ENCODE measurements at regions not wholly inside any gene's neighbourhood (a gene's known extent, or its start where the extent isn't known, plus 50 kb on each side); places are given as distances from the start of the nearest gene placed in this dataset.
"Not testable (repeated sequence)": the region's sequence is repeated elsewhere in the genome, so short reads cannot be mapped to it uniquely, and the experiment has no call there.

DNA sequence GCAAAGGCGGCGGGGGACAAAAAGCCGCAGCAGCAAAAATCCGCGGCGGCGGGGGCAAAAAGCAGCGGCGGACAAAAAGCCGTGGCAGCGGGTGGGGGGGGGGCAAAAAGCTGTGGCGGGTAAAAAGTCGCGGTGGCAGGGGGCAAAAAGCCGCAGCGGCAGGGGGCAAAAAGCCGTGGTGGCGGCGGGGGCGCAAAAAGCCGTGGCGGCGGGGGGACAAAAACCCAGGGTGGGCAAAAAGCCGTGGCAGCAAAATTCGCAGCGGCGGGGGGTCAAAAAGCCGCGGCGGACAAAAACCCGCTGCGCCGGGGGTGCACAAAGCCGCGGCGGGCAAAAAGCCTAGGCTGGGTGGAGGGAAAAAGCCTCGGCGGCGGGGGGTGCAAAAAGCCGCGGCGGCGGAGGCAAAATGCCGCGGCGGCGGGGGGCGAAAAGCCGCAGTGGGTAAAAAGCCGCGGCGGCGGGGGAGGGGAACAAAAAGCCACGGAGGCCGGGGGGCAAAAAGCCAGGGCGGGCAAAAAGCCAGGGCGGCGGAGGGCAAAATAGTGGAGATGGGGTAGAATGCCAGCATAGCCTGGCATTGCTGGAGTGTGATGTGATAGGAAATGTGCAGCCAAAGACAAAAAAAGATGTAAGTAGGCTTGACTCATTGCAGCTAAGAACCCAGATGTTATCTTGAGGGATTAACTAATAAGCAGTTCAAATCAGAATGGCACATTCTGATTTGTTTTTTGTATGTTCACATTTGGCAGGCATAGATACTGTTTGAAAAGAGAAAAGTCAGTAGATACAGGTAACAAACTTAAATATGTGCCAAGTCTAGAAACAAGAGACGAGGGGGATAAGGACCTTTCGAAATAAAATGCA, 1076.3 kb downstream of the RPIA start:
- no peak for TF ChIP-seq POLR2A (IDR thresholded peaks at IDR 0.05; ENCODE audit: low read depth, low read length)
- no peak for FAIRE-seq
- DNase-seq (ENCODE audit: insufficient read length, low spot score), result no peak

DNA sequence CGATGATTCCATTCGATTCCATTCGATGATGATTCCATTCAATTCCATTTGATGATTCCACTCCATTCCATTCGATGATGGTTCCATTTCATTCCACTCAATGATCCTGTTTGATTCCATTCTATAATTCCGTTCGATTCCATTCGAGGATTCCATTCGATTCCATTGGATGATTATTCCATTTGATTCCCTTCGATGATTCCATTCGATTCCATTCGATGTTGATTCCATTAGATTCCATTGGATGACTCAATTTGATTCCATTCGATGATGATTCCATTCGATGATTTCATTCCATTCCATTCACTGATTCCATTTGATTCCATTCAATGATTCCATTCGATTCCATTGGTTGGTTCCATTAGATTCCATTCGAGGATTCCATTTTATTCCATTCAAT, 1084.4 kb downstream of the RPIA start:
- FAIRE-seq, result no peak
- no peak for TF ChIP-seq POLR2A (IDR thresholded peaks at IDR 0.05; ENCODE audit: low read depth, low read length)
- DNase-seq (ENCODE audit: insufficient read length, low spot score), result no peak

DNA sequence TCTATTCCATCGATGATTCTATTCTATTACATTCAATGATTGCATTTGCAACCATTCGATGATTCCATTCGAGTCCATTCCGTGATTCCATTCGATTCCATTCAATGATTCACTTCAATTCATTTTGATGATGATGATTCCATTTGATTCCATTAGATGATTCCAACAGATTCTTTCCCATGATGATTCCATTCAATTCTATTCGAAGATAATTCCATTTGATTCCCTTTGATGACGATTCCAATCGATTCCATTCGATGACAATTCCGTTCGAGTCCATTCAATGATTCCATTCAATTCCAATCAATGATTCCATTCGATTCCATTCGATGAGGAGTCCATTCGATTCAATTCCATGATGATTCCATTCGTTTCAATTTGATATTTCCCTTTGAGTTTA, 1088.8 kb downstream of the RPIA start:
- no peak for TF ChIP-seq POLR2A (IDR thresholded peaks at IDR 0.05; ENCODE audit: low read depth, low read length)
- FAIRE-seq (no peak), DNase-seq (ENCODE audit: insufficient read length, low spot score) (no peak)

DNA sequence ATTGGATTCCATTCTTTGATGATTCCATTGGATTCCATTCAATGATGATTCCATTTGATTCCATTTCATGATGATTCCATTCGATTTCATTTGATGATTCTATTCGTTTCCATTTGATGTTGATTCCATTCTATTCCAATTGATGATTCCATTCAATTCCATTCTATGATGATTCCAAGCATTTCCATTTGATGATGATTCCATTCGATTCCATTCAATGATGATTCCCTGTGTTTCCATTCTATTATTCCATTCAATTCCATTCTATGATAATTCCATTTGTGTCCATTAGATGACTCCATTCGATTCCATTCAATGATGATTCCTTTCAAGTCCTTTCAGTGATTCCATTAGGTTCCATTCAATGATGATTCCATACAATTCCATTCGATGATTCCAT, 1090.5 kb downstream of the RPIA start:
- FAIRE-seq, result no peak
- no peak for TF ChIP-seq POLR2A (IDR thresholded peaks at IDR 0.05; ENCODE audit: low read depth, low read length)
- no peak for DNase-seq (ENCODE audit: insufficient read length, low spot score)

DNA sequence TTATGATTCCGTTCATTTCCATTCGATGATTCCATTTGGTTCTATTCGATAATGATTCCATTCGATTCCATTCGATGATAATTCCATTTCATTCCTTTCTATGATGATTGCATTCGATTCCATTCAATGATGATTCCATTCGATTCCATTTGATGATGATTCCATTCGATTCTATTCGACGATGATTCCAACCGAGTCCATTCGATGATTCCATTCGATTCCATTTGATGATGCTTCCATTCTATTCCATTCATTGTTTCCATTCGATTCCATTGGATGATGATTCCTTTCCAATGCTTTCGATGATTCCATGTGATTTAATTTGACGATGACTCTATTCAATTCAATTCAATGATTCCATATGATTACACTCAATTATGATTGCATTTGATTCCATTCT, 1093.5 kb downstream of the RPIA start:
- no peak for TF ChIP-seq POLR2A (IDR thresholded peaks at IDR 0.05; ENCODE audit: low read depth, low read length)
- FAIRE-seq (no peak), DNase-seq (ENCODE audit: insufficient read length, low spot score) (no peak)

DNA sequence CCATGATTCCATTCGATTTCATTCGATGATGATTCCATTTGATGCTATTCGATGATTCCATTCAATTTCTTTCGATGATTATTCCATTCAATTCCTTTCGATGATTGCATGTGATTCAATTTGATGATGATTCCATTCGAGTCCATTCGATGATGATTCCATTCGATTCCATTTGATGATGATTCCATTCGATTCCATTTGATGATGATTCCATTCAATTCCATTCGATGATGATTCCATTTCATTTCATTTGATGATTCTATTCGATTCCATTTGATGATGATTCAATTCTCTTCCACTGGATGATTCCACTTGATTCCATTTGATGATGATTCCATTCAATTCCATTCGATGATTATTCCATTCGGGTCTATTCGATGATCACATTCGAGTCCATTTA, 1094.1 kb downstream of the RPIA start:
- not testable (repeated sequence) for FAIRE-seq; DNase-seq (ENCODE audit: insufficient read length, low spot score)

DNA sequence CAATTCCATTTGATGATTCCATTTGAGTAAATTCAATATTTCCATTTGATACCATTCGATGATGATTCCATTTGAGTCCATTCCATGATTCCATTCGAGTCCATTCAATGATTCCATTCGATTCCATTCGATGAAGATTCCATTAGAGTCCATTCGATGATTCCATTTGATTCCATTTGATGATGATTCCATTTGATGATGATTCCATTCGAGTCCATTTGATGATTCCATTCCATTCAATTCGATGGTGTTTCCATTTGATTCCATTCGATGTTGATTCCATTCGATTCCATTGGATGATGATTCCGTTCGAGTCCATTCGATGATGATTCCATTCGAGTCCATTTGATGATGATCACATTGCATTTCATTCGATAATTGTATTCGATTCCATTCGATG, 1095.2 kb downstream of the RPIA start:
- not testable (repeated sequence) for DNase-seq (ENCODE audit: insufficient read length, low spot score); FAIRE-seq

DNA sequence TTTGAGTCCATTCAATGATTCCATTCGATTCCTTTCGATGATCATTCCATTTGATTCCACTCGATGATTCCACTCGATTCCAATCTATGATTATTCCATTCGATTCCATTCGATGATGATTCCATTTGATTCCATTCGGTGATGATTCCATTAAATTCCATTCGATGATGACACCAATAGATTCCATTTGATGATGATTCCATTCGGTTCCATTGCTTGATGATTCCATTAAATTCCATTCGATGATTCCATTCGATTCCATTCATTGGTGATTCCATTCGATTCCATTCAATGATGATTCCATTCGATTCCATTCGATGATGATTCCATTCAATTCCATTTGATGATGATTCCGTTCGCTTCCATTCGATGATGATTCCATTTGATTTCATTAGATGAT, 1104.1 kb downstream of the RPIA start:
- not testable (repeated sequence) for DNase-seq (ENCODE audit: insufficient read length, low spot score); FAIRE-seq

DNA sequence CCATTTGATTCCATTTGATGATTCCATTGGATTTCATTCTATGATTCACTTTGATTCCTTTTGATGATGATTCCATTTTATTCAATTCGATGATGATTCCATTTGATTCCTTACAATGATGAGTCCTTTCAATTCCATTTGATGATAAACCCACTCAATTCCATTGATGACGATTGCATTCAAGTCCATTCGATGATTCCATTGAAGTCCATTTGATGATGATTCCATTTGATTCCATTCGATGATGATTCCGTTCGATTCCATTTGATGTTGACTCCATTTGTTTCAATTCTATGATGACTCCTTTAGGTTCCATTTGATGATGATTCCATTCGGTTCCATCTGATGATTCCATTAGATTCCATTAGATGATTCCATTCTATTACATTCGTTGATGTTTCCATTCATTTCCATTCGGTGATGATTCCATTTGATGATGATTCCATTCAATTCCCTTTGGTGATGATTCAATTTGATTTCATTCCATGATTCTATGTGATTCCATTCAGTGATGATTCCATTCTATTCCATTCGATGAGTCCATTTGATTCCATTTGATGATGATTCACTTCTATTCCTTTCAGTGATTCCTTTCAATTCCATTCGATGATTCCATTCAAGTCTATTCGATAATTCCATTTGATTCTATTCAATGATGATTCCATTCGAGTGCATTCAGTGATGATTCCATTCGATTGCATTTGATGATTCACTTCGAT, 1106.0 kb downstream of the RPIA start:
- DNase-seq (ENCODE audit: insufficient read length, low spot score), result no peak
- no peak for FAIRE-seq
- no peak for TF ChIP-seq POLR2A (IDR thresholded peaks at IDR 0.05; ENCODE audit: low read depth, low read length)

DNA sequence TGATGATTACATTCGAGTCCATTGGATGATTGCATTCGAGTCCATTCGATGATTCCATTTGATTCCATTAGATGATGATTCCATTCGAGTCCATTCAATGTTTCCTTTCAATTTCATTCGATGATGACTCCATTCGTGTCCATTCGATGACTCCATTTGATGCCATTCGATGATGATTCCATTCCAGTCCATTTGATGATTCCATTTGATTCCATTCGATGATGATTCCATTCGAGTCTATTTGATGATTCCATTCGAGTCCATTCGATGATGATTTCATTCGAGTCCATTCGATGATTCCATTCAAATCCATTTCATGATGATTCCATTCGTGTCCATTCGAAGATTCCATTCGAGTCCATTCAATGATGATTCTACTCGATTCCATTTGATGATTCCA, 1109.7 kb downstream of the RPIA start:
- not testable (repeated sequence) for DNase-seq (ENCODE audit: insufficient read length, low spot score); FAIRE-seq

DNA sequence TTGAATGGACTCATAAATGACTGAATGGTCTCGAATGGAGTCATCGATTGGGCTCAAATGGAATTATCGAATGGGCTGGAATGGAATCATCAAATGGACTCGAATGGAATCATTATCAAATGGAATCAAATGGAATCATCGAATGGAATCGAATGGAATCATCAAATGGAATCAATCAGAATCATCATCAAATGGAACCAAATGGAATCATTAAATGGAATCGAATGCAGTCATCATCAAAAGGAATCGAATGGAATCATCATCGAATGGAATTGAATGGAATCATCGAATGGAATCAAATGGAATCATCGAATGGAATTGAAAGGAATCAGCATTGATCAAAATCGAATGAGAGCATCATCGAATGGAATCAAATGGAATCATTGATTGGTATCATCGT, 1114.9 kb downstream of the RPIA start:
- FAIRE-seq; DNase-seq (ENCODE audit: insufficient read length, low spot score): not testable (repeated sequence)

DNA sequence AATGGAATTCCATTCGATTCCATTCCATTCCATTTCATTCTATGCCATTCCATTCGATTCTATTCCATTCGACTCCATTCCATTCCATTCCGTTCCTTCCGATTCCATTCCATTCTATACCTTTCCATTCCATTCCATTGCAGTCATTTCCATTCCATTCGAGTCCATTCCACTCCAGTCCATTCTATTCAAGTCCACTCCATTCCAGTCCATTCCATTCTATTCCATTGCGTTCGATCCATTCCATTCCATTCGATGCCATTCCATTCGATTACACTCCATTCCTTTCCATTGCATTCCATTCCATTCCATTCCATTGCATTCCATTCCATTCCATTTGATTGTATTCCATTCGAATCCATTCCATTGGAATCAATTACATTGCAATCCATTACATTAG, 1119.8 kb downstream of the RPIA start:
- no peak for TF ChIP-seq POLR2A (IDR thresholded peaks at IDR 0.05; ENCODE audit: low read depth, low read length)
- no peak for DNase-seq (ENCODE audit: insufficient read length, low spot score)

DNA sequence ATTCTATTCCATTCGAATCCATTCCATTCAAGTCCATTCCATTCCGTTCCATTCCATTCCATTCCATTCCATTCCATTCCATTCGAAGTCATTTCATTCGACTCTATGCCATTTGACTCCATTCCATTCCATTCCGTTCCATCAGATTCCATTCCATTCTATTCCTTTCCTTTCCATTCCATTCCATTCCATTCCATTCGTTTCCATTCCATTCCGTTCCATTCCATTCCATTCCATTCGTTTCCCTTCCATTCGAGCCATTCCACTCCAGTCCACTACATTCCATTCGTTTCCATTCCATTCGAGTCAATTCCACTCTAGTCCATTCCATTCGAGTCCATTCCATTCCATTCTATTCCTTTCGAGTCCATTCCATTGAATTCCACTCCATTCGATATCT, 1120.4 kb downstream of the RPIA start:
- not testable (repeated sequence) for FAIRE-seq

More for the DNA sequence above, 1119.8 kb downstream of the RPIA start:
- FAIRE-seq, result no peak

DNA sequence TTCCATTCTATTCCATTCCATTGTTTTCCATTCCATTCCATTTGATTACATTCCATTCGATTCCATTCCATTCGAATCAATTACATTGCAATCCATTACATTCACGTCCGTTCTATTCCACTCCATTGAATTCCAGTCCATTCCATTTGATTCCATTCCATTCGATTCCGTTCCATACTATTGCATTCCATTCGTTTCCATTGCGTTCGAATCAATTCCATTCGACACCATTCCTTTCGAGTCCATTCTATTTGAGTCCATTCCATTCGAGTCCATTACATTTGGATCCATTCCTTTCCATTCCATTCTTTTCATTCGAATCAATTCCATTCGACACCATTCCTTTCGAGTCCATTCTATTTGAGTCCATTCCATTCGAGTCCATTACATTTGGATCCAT, 1122.9 kb downstream of the RPIA start:
- not testable (repeated sequence) for DNase-seq (ENCODE audit: insufficient read length, low spot score); FAIRE-seq

More for the DNA sequence above, 1120.4 kb downstream of the RPIA start:
- DNase-seq (ENCODE audit: insufficient read length, low spot score), result not testable (repeated sequence)

DNA sequence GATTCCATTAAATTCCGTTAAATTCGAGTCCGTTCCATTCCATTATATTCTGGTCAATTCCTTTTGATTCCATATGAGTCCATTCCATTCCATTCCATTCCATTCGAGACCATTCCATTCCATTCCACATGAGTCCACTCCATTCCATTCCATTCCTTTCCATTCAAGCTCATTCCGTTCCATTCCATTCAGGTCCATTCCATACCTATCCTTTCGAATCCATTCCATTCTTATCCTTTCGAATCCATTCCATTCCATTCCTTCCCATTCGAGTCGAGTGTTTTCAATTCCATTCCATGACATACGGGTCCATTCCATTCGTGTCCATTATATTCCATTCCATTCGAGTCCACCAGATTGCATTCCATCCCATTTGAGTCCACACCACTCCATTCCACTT, 1127.4 kb downstream of the RPIA start:
- no peak for TF ChIP-seq POLR2A (IDR thresholded peaks at IDR 0.05; ENCODE audit: low read depth, low read length)
- FAIRE-seq (no peak), DNase-seq (ENCODE audit: insufficient read length, low spot score) (no peak)

Data from H54 (cell line).